ENCODE measurements at regions not wholly inside any gene's neighbourhood (a gene's known extent, or its start where the extent isn't known, plus 50 kb on each side); places are given as distances from the start of the nearest gene placed in this dataset.

- no peak overlapping the region for H3K27ac Mint-ChIP-seq
- H3K9me3 Mint-ChIP-seq, result 0 out of 2 replicates have a peak, but pooled peaks cover 4% of the 10 kb centered on the region
- no peak overlapping the region for H3K4me3 Mint-ChIP-seq
Measured at GRCh38 chr5:62742207-62742606, 163.6 kb downstream of the LRRC70 start.

GRCh38 chr5:62741761-62742160 lies 163.1 kb downstream of the LRRC70 start:
- Mint-ChIP-seq H3K27me3 (ENCODE audit: insufficient read depth) (peaks cover 1% of the 10 kb centered on the region; the same call in 1 of the 2 replicates), H3K4me1 (ENCODE audit: low read depth) (no peaks in the 10 kb centered on the region), H3K27ac (no peak overlapping the region), H3K36me3 (ENCODE audit: low read depth) (no peaks in the 10 kb centered on the region), H3K4me3 (no peak overlapping the region), H3K9me3 (0 out of 2 replicates have a peak, but pooled peaks cover 4% of the 10 kb centered on the region)
- DNase-seq, result no peak
- no peak for TF ChIP-seq CTCF (IDR thresholded peaks at IDR 0.05)

More at GRCh38 chr5:62742207-62742606, 163.6 kb downstream of the LRRC70 start:
- Mint-ChIP-seq H3K27me3 (ENCODE audit: insufficient read depth) (no peaks in the 10 kb centered on the region), H3K36me3 (ENCODE audit: low read depth) (no peaks in the 10 kb centered on the region), H3K4me1 (ENCODE audit: low read depth) (no peaks in the 10 kb centered on the region)
- no peak for DNase-seq
- TF ChIP-seq CTCF (IDR thresholded peaks at IDR 0.05), result no peak

- TF ChIP-seq CTCF (IDR thresholded peaks at IDR 0.05), result no peak
- Mint-ChIP-seq H3K4me1 (ENCODE audit: low read depth) (no peaks in the 10 kb centered on the region), H3K9me3 (peaks cover 5% of the 10 kb centered on the region; the same call in 1 of the 2 replicates), H3K27me3 (ENCODE audit: insufficient read depth) (peaks cover 1% of the 10 kb centered on the region; the same call in 1 of the 2 replicates), H3K4me3 (no peak overlapping the region), H3K36me3 (ENCODE audit: low read depth) (no peaks in the 10 kb centered on the region), H3K27ac (no peak overlapping the region)
- no peak for DNase-seq
Measured at GRCh38 chr5:62737766-62738165, 159.1 kb downstream of the LRRC70 start.

- H3K27ac Mint-ChIP-seq, result no peak overlapping the region
- H3K36me3 Mint-ChIP-seq (ENCODE audit: low read depth), result no peaks in the 10 kb centered on the region
- H3K4me1 Mint-ChIP-seq (ENCODE audit: low read depth), result no peaks in the 10 kb centered on the region
- peaks cover 5% of the 10 kb centered on the region; the same call in 1 of the 2 replicates for H3K9me3 Mint-ChIP-seq
- H3K27me3 Mint-ChIP-seq (ENCODE audit: insufficient read depth), result peaks cover 1% of the 10 kb centered on the region; the same call in 1 of the 2 replicates
- H3K4me3 Mint-ChIP-seq, result no peak overlapping the region
- no peak for TF ChIP-seq CTCF (IDR thresholded peaks at IDR 0.05)
- peak; percentile 1 for DNase-seq
Measured at GRCh38 chr5:62732677-62733121, 154.1 kb downstream of the LRRC70 start.

GRCh38 chr5:62731022-62731421 lies 152.4 kb downstream of the LRRC70 start:
- no peak overlapping the region for H3K27ac Mint-ChIP-seq
- no peaks in the 10 kb centered on the region for H3K4me1 Mint-ChIP-seq (ENCODE audit: low read depth)
- no peak overlapping the region for H3K4me3 Mint-ChIP-seq
- TF ChIP-seq CTCF (IDR thresholded peaks at IDR 0.05), result no peak
- no peak for DNase-seq
- peaks cover 5% of the 10 kb centered on the region; the same call in 1 of the 2 replicates for H3K9me3 Mint-ChIP-seq
- no peaks in the 10 kb centered on the region for H3K36me3 Mint-ChIP-seq (ENCODE audit: low read depth)
- no peaks in the 10 kb centered on the region; the same call in 1 of the 2 replicates for H3K27me3 Mint-ChIP-seq (ENCODE audit: insufficient read depth)
